HG03159 (cell line): ENCODE measurements at regions not wholly inside any gene's neighbourhood (a gene's known extent, or its start where the extent isn't known, plus 50 kb on each side); places are given as distances from the start of the nearest gene placed in this dataset.
"Not testable (repeated sequence)": the region's sequence is repeated elsewhere in the genome, so short reads cannot be mapped to it uniquely, and the experiment has no call there.

Source experiments
- ATAC-seq: cut with Tn5 transposase; IDR thresholded peaks from one replicate; pipeline ENCODE4 v1.9.1; 2021; ENCODE audit warnings: mild to moderate bottlenecking, moderate library complexity; ENCODE audit not compliant: unreplicated experiment

DNA sequence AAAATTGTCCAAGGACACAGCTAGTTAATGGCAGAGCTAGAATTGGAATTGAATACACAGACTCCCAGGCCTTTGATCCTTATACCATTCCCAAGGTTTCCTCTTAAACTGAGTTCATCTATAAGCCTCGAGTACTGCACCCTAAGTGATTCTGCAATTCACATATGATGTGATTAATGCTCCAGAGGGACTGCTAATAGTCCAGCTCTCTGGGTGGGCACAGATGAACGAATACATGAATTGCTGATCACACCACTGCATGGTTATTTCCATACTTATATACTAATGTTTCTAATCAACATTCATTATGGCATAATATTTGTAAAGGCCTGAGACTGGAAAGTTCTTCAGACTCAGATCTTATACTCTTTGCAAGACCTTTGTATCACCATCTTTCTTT lies 101.8 kb downstream of the NUFIP1 start:
- no peak for ATAC-seq

DNA sequence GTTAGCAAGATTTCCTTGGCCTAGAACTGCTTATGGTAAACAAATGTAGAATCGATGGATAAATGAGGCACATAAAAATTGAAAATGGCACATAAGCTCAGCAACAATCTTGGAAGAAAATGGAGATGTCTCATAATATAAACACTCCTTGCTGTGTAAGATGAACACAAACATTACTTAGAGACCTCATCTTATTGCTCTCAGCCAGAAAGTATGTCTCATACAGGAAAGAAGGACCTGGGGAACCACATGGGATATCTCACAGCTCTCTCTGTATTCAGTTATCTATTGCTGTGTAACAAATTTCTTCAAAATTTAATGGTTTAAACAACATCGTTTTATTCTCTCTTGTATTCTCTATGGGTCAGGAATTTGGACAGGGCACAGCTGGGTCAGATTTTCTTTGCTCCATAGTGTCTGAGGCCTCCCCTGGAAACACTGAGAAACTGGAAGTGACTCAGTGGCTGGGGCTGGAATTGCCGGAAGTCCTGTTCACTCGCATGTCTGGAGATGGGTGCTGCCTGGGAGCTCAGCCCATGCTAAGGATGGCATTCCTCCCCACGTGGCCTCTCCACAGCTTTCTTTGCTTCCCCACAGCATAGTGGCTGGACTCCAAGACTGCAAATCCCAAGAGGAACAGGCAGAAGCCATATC lies 105.1 kb downstream of the NUFIP1 start:
- ATAC-seq = no peak

DNA sequence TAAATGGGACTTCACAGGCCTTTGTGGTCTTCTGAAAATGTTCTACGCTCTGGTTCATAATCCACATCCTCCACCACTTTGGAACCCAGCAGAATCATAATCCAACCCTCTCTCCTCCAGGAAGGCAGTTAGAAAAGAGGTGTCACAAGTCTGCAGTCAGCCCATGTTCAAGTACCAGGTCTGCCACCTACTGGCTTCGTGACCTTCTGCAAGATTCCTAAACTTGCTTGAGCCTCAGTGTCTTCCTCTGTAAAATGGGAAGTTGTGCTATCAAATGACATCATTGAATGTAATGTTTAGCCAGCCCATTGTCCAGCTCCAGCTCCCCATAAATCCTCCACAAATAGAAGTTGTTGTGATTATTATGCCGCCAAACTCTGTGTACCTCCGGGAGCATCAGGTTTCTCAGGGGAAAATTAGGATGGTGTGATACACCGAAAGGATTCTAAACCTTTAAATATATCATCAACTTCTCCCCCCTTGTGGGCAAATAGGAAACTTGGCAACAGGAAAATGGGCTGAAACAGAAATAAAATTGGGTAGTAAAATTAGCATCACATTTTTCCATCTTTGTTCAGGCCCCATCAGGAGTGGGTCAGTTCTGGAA lies 109.7 kb downstream of the NUFIP1 start:
- ATAC-seq = no peak

DNA sequence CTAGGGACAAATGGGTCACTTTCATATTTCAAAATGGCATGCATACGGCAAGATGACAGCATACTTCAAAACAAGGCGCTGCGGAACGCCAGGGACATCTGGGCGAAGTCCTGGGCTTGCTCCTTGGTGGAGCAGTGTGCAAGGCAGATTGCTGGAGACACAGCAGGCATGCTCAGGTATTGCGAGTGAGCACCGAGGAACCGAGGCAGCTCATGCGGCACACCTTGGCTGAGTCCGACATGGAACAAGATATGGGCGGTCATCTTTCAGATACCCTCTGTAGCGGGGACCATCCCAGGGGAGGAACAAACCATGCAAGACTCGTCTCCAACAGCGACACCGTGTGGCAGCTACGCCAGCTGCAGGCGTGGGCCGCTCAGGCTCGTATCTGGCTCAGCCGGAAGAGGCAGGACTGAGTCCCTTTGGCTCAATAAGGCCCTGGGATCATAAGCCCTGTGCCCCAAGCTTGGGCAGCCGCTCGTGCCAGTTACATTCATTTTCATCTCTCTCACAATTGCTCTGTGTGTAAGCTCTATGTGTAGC lies 112.4 kb downstream of the NUFIP1 start:
- no peak for ATAC-seq

DNA sequence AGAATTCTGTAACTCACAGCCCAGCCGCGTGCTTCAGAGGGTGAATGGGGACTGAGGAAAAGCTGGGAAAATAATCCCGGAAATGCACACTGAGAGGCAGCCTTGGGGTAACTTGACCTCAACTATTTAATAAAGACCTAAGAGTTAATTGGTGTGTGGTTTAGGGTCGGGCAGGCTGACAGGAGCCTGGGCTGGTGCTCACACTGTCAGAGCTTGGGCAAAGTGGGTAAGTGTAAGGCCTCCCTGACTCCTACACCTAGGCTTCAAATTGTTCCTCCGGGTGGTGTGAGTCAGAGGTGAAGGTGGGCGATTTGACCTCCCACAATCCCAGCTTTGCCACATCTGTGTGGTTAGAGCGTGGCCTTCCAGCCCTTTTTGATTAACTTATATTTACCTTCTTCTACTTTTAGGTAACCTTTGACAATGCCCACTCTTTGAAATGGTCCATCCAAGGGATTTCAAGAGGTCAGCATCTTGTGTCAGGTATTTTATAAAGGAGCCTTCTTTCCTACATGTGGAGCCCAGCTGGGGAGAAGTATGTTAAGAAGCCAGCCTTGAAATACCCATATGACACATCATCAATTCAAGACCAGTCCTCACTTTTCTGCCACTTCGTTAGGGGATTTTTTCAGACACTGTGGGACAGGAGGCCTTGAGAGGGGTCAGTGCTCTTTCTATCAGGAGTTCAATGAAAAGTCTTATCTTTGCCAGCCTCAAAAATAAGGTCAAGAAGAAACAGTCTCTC lies 114.2 kb downstream of the NUFIP1 start:
- ATAC-seq = no peak

DNA sequence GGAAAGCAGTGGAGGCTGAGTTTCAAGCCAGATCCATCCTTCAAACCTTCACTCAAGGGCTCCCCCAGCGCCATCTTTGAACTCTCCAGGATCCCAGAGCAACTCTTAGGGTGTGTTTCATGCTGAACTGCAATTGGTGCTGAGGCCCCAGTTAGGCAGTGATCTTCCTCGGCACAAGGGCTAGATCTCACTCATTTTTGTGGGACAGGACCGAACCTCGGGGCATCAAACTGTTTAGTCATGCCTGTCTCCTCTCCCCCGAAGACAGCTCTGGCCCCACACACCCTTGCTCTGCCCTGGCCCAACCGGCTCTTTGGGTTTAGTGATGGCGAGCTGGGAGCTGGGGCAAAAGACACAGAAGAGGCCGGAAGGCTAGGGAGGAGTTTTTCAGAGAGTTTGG lies 115.1 kb downstream of the NUFIP1 start:
- no peak for ATAC-seq

DNA sequence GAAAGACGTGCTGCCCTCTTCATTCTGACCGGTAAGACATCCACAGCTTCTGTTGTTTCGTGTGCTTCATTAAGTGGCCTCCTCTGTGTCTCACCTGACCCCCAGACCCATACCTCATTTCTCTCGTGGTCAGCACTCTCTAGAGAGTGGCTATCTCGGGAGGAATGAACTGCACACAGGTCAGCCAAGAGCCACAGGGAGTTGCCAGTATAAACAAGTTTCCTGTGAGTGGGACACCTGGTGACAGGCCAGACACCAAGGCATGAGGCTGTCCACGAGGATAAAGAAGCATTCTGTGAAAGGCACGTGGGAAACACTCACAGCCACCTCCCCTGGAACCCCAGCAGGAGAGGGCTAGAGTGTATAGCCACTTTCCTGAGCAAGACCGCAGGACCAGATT lies 115.8 kb downstream of the NUFIP1 start:
- ATAC-seq = no peak

DNA sequence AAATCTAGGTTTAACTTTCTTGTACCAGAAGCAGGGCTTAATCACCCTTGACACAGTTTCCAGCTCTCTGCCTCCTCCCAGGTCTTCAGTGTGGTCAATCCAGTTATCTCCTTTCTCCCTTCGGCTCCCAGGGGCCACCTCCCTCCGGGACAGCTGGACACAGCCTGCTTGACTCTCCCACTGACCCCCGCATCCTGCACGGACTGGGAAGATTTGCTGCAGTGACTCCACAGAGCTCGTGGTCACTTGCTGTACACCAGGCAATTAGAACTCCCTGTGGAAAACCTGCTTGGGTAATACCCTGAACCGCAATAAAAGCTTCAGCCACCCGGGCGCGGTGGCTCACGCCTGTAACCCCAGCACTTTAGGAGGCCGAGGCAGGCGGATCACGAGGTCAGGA lies 116.5 kb downstream of the NUFIP1 start:
- ATAC-seq = no peak

DNA sequence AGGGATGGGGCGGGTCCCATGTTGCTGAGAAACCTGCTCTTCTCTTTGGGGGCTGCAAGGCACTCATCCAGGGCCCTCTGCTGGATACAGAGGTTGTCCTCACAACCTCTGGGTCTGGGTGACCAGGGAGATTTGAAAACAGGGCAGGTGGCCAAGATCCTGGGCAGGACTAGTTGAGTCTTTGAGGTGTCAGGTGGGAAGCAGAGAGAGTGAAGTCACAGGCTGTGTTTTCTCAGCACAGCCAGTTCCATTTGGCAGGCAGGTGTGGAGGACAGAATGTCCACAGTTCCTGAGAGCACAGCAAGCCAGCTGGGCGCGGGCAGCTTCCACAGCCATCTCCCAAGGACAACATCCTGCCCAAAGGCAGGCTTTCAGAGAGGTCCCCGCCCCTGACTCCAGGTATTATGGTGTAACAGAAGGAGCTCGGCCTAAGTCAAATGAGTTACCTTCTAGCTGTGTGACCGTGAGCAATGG lies 118.8 kb downstream of the NUFIP1 start:
- ATAC-seq = no peak

DNA sequence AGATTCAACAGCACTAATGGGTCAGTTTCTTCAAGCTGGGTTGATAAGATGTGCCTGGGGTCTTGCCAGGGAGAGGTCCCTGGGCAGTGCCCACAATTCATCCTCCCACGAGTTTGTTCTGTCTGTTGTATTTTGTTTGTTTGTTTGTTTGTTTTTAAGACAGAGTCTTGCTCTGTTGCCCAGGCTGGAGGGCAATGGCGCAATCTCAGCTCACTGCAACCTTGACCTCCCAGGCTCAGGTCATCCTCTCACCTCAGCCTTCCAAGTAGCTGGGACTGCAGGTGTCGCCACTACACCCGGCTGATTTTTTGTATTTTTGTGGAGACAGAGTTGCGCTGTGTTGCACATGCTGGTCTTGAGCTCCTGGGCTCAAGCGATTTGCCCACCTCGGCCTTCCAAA lies 120.1 kb downstream of the NUFIP1 start:
- ATAC-seq = no peak

DNA sequence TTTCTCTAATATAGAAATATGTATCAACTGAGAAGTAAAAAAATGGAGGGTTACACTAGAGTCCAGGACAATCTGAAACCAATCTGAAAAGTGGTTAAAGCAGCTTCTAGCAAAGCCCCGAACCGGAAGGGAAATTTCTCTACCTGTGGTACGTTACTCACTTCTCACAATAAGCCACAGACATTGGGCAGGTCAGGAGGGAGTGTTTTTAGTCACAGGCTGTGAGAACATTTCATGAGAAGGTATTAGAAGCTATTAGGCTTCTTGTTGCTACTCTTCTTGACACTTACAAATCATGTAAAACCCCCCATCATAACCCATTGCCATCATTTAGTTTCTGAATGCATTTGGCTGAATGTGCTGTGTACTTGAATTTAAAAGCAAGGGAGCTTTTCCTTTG lies 120.9 kb downstream of the NUFIP1 start:
- ATAC-seq = peak; percentile 75

DNA sequence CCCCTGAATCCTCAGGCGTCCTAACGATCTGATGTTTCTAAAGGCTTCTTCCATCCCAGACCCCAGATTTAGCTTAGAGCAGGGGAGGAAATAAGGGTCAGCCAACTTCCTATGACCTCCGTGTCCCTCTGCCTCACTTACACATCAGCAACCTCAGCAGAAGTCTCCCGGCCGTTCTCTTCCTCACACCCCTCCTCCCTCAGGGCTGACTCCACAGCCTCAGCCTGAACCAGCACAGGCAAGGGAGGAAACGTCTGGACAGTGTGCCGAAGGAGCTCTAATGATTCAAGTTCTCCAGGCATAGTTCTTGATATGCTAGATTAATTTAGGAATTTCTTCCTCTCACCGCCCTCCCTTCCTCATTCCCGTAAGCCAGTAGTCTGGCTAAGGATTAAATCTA lies 121.4 kb downstream of the NUFIP1 start:
- no peak for ATAC-seq

DNA sequence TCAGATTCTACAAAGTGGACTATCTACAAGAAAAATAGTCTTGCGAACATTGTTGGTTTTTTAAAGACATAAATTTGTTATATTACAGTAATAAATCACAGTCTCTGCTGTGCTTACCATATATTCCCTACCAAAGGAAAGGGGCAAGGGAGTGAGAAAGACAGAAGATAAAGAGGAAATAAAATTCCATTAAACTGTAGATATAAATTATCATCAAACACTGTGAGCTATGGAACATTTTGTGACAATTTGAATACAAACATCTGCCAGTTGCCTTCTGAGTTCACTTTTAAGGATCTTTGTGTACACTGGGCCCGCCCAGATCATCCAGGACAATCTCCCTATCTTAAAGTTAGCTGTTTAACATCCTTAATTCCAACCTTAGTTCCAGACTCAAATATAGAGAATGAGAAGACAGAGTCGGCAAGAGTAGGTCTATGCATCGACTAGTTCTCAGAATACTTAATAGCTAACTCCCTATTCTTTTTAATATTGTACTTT lies 122.8 kb downstream of the NUFIP1 start:
- ATAC-seq = no peak

DNA sequence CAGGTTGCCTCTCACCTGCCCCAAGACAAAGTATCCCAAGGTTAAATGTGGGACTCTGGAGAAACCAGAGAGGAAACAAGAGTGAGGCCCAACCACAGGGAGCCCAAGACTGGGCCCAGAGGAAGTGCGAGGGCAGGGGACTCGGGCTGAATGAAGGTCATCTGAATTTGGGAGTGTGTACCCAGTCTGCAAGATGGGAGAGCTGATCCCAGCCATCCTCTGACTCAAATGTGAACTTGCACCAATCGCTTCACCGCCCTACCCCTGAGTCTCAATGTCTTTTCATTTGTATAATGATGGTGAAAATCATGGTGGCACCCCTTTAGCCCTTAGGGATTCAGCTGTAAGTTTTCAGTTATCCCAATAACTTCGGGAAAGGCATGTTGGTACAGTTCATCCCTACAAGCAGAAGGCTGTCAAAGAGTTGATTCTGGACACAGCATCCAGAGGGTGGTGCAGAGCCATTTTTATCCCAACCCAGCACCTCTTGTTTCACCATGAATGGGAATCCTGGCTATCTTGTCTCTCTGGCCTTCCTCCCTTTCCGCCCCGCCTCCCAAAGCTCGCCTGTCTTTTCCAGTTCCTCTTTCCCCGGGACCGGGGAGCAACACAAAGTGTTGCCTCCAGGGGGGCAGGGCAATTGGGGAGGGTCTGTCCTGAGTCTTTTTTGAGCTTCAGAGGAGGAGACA lies 123.4 kb downstream of the NUFIP1 start:
- ATAC-seq = no peak

DNA sequence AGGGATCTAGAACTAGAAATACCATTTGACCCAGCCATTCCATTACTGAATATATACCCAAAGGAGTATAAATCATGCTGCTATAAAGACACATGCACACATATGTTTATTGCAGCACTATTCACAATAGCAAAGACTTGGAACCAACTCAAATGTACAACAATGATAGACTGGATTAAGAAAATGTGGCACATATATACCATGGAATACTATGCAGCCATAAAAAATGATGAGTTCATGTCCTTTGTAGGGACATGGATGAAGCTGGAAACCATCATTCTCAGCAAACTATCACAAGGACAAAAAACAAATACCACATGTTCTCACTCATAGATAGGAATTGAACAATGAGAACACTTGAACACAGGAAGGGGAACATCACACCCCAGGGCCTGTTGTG lies 125.6 kb downstream of the NUFIP1 start:
- ATAC-seq = not testable (repeated sequence)

DNA sequence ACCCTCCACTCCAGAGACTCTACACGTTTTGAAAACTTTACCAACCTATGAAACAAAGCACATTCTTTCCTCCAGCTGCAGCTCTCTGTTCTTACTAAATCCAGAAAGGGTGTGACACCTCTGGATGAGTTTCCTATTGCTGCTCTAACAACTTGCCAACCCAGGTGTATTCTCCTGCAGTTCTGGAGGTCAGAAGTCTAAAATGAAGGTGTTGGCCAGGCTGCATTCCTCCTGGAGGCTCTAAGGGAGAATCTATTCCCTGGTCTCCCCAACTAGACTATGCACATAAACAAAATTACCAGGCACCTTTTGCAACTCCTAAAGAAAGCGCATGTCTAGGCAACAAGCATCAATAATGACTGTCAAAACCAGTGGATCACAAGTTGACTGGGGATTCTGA lies 128.8 kb downstream of the NUFIP1 start:
- ATAC-seq = no peak

DNA sequence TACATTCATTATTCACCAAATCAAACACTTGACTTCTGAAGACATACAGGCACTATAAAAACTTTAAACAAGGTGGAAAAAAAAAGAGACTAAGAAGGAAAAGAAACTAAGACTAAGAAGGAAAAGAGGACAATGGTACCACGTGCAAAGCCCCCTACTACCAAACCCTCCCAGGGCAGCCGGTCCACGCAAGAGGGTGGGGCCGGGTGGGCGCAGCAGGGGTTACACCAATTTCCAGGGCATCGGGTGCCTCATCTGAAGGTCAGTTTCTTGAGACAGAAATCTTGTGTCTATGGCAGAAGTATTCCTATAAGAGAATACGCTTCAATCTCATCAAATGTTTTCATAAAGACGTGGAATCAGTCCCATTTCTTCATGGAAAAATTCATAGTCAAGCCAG lies 131.5 kb downstream of the NUFIP1 start:
- ATAC-seq = no peak

DNA sequence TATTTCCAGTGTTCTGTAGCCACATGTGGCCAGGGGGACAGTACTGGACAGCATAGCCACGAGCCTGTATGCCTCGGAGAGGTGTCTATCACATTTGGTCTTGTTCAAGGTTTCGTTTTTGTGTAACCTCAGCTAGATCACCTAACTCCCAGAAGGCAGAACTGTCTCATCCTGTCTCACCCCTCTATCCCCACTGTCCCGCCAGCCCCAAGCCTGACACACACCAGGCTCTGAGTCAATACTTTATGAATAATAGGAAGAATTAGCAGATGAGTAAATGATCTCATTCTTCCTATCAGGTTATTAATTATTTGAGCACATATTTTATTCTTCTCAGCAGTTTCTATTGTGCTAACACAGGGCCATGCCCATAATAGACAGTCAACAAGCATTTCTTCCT lies 132.2 kb downstream of the NUFIP1 start:
- ATAC-seq = no peak

DNA sequence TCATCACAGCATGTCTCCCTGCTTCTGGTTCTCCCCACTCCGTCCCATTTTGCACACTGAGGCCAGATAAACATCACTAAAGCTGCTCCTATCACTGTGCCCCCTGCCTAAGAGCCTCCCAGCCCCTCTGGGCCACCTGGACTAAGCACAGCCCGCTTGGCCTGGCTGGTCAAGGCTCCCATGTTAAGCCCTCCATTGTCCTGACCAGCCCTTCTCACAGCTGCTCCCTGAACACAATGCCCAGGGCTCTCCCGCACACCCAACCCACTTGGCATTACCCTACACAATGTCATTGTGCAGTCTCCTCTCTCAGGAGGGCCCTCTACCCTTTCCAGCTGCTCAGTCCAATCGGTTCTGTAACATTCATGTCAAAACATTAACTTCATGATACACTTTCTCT lies 133.4 kb downstream of the NUFIP1 start:
- ATAC-seq = no peak

DNA sequence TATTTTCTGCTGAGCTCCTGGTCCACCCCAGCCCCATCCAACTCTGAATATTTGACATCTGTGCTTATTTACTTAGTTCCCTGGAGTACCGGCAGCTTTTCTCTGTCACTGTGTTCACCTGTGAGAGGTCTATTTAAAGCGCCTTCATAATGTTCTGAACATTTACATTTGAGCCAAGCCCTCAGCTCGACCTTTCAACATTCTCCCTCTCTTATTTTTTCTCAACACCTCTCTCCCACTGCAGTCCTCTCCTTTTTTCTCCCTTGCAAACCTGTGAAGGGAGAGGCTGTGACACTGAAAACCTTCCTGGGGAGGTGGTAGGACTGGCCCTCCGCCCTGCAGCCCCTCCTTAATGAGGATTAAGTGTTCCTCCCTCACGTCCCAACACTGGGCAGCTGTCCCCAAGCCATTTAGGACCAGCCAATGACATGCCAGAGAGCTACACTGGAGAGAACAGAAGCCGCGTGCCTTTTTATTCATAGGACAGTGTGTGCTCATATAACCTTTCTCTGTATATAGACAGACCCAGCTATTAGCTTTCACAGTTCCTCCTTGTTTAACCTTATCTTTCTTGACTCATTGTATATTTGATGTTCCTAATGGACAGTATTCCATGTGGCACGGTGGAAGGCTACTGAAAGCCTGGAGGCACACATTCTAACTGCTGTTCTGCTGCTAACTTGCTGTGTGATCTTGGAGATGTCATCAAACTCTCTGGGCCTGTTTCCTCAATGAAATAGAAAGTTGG lies 134.8 kb downstream of the NUFIP1 start:
- no peak for ATAC-seq
